Gastrocnemius medialis (tissue), 4 donors: ENCODE measurements at regions not wholly inside any gene's neighbourhood (a gene's known extent, or its start where the extent isn't known, plus 50 kb on each side); places are given as distances from the start of the nearest gene placed in this dataset.

Experiments
- CTCF ChIP-seq, 5 experiments: fragments of 450-650 bp in 3 of 5; fragments of 200-600 bp in 2 of 5; sonication (generic) in 2 of 5; IDR thresholded peaks in 4 of 5; conservative IDR thresholded peaks in 1 of 5; 1 replicate in 4 of 5; 2 replicates in 1 of 5; pipeline ENCODE4 v1.5.1; 2016 to 2019; ENCODE audit warnings: antibody characterized with exemption in 5 of 5, mild to moderate bottlenecking in 3 of 5, moderate library complexity in 3 of 5
- POLR2A ChIP-seq, 2 donors: fragments of 450-650 bp; IDR thresholded peaks; one replicate each; pipeline ENCODE4 v1.6.1; 2017; ENCODE audit warnings: antibody characterized with exemption in 2 of 2, mild to moderate bottlenecking in 2 of 2, moderate library complexity in 2 of 2

- TF ChIP-seq POLR2A (IDR thresholded peaks at IDR 0.05) (no peak), CTCF (IDR thresholded peaks at IDR 0.05 in 4 of 5, conservative IDR thresholded peaks at IDR 0.05 in 1 of 5) (no peak)
These were observed 1033.9 kb downstream of the NLGN4X start for GRCh38 chrX:5194806-5195205.
